Activated T-helper 1 cell treated with Interleukin-2 at 50 U/mL for 16 hours (primary cell): ENCODE measurements at regions not wholly inside any gene's neighbourhood (a gene's known extent, or its start where the extent isn't known, plus 50 kb on each side); places are given as distances from the start of the nearest gene placed in this dataset.

Experiments used
- DNase-seq: peaks from one replicate; pipeline ENCODE4 v3.0.0-alpha.2; 2020; ENCODE audit warnings: low read depth

DNA sequence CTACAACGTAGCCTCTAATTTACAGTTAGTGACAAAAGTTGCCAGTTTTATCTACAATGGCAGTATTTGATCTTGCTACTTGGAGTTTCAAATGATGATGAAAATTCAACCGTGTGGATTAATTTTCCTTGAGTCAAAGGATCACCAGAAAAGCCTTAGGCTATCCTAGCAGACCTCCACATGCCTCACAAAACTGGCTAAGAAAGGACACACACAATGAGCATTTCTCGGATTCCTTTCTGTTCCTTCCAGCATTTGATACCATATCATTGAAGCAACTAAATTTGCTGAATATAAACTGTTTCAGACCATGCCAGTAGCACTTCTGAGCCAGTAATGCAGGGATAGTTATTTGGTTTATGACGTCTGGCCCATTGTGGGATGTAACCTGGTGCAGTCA lies 587.4 kb upstream of the MDFIC2 start:
- DNase-seq = no peak

DNA sequence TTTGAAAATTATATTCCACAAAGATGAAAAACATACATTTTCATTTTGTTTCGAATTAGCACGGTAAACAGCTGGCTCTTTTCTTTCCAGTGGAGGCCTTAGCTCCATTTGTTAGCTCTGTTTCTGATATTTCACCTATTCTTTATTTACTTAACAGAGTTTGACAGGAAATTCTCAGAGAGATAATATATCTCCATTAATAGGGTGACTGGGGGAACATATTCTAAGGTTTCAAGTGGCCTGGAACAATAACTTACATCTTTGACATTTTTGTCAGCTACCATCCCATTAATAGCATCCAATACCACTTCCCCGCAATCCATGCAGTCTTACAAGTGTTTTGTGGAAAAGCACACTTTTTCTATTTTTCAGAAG lies 577.6 kb upstream of the MDFIC2 start:
- no peak for DNase-seq

DNA sequence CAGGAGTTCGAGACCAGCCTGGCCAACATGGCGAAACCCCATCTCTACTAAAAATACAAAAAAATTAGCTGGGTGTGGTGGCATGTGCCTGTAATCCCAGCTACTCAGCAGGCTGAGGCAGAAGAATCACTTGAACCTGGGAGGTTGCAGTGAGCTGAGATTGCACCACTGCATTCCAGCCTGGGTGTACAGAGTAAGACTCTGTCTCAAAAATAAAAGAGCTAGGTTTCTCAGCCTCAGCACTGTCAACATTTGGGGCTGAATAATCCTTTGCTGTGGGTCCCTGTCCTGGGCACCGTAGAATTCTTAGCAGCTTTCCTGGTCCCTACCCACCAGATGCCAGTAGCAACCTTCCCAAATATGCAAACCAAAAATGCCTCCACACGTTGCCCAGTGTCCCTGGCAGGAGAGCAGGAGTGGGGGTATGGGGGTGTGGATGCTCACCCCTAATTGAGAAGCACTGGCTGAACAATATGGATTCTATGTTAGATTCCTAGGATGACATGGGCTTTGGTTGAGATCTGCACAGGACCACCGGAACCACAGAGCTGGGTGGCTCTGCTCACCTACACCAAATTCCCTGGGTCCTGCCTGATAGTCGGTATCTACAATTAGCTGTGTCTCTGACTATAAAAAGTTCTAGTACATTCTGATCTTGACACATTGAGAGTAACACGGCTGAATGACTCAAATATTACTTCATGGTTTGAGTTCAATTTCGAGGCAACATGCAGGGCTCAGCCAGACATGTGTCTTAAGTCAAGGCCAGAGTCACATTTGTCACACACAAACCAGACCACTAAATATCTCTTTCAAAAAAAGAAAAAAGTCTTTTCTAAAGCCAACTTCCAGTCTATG lies 577.0 kb upstream of the MDFIC2 start:
- DNase-seq = no peak

DNA sequence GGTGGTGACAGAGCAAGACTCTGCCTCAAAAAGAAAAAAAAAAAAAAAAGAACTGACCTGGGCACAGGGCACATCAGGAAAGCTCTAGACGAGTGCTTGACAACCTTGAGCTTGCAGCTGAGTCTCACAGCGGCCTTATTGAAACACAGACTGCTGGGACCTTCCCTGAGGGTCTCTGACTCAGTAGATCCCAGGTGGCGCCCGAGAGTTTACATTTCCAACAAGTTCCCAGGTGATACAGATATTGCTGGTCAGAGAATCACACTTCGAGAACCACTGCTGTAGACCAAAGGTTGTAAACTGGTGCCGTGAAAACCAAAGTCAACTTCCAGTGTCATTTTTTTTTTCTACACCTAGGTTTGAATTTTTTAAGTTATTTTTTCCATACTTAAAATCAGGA lies 573.2 kb upstream of the MDFIC2 start:
- DNase-seq = no peak

DNA sequence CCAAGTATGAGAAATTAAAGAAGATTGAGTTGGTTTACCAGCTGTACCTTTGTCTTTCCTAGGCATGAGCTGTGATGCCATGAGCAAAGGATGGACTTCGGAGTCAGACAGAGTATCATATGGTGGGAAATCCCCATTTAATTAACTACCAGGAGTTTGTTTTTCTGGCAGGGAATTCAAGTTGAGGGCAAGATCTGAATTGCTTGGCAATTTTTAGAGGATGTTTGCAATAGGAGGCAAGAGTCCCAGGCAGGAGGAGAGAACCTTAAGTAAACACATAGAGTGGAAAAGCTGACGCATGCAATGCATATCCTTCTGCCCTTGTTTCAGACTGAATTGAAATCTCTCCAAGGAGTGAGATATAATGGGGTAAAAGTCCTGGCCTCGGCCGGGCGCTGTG lies 569.7 kb upstream of the MDFIC2 start:
- DNase-seq = no peak

DNA sequence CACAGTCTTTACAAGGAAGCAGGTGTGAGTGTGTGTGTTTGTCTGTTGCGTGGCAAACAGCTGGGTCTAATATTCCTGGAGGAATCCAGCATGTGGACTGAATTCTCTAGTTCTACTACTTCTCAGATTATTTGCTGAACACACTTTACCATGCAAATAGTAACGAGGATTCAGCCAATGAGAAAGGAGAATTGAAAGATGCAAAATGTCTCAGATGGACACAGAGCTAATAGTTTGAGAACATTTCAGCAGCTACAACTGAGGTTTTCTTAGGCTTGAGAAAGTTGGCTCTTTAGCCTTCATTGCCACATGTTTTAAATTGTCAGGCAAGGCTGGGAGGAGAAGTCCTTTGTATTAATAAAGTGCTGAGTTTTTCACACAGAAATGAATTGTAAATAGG lies 568.0 kb upstream of the MDFIC2 start:
- DNase-seq = no peak

DNA sequence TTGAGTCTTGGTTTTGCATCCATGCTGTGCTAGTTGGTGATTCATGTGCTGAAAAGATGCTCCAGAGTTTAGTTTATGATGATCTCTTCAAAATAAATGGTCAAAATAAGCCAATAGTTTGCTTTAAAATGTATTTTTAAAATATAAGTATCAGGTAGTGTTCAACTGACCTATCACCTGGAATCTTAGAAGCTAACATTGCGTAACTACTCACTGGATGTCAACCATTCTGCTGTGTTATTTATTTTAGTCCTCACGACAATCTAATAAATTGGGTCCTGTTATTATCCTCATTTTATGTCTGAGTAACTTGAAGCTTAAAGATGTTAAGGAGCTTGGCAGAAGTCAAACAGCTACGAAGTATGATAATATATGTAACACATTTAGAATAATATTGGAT lies 563.7 kb upstream of the MDFIC2 start:
- no peak for DNase-seq

DNA sequence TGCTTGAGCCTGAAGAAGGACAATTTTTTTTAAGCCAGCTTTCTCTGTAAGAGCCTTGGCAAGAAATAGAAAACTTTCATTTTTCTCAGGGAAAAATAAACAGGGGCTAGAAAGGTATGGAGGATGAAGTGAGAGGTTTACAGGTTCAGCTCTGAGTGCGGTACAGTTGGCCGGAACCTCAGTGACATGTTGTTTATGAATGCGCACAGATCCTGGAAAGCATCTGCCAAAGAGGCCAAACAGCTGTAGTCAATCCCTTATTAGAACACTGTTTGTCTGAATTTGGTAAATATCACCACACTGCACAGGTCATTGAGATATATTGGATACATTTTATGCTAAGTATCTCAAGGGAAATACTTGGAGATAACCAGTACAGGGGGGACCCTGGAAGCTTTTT lies 561.8 kb upstream of the MDFIC2 start:
- no peak for DNase-seq

DNA sequence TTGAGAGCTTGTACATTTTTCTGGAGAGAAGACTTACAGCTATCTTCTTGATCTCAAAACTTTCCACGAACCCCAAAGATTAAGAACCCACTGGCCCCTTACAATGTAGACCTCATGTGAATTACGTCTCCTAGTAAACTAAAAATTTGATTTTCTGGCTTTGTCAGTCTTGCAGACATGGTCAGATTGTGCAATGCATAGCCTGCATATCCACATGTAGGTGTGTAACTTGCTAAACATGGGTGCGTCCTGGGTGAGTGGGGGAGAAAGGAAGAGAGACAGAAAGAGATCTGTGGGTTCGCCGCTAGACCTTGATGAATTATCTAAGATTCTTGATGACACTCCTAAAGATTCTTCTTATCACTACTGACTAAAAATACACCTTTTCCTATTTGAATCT lies 561.2 kb upstream of the MDFIC2 start:
- DNase-seq = no peak

DNA sequence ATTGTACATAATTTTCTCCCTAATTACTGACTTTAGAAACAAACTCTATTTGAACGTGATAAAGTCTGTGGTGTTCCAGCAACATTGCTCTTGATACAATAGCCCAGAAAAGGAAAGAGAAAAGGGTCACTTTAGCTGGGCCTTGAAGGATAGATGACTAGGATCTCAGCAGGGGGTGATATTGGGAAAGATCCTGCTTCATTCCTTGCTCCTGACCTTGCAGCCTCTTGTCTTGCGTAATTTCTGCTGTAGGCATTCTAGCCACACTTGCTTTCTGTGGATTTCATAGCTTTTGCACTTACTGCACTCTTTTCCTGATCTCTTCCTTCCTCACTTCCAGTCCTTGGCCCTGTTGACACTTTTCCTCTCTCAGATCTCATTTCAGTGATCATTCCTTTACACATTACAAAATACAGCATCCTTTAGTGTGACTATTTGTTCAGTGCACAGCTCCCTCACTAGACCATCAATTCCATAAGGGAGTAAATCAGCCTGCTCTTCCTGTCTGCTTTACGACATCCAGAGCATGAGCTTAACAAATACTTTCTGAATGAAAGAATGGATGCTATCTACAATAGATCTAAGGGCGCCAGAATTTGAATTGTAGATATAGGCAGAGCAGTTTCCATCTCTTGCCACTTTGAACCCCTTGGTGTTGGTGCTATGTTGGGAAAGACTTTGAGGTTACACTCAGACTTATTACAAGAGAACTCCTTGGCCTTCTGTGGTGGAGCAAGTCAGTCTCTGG lies 559.6 kb upstream of the MDFIC2 start:
- DNase-seq = no peak

DNA sequence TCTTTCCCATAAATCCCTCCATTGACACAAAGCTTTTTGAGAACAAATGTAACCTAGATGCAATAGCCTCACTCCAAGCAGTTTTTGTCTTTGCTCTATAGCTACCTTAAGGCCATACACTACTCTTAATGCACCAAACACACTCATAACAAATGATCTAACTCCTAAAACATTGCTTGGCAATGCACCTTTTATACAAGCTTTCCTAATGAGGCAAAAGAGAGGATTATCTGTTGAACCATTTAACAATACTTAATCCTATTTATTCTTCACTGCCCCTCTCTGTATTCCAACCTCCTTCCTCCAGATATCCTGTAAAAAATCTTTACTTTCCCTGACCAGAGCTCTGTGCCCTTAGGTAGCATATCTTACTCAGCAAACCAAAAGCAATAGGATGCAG lies 558.1 kb upstream of the MDFIC2 start:
- no peak for DNase-seq

DNA sequence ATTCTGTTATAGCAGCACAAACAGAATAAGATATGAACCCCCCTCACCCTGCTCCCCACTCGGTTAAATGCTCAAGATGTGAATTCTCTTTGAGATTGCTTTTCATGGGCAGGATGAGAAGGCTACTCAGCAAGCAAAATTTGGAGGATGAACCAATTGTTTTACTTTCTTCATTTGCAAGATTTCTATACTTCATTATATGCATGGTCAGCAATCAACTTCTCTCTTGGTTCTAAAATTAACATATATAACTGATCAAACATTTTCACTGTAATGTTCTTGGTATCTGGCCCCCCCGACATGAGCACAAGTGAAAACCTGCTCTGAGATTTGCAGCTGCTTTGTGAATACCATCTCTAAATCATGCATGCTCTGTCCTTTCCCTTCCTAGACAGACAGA lies 556.1 kb upstream of the MDFIC2 start:
- DNase-seq = no peak

DNA sequence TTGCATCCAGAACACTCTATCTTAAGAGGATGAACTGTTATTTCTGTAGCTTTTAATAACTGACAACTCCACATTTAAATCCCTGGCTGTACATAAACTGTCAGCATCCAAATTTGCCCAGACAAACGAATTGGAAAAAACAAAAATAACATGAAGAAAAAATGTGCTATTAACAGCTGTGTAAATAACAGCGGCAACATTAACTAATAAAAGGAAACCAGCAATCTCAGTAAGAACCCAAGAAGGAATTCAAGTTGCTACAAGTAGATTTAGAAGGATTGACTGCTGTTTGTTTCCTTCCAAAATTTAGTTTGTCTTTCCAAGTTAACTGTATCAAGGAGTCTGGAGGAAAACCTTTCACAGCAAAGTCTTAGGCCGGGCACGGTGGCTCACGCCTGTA lies 550.6 kb upstream of the MDFIC2 start:
- DNase-seq = no peak

DNA sequence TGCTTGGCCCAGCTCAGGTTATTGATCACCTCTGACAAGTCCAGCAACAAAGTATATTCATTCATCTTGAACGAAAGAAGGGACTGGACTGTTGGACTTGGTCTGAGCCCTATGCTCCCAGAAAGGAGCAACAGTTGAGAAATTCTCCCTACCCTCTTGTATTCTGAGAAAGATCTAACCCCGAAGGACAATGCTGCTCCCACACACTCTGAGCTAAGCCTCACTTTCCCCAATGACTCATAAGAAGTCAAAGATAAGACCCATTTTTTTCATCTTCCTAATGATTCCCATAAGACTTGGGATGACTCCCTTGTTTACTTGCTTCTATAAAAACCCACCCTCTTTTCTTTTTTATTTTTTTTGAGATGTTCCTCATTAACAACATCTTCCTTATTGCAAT lies 549.4 kb upstream of the MDFIC2 start:
- DNase-seq = no peak

DNA sequence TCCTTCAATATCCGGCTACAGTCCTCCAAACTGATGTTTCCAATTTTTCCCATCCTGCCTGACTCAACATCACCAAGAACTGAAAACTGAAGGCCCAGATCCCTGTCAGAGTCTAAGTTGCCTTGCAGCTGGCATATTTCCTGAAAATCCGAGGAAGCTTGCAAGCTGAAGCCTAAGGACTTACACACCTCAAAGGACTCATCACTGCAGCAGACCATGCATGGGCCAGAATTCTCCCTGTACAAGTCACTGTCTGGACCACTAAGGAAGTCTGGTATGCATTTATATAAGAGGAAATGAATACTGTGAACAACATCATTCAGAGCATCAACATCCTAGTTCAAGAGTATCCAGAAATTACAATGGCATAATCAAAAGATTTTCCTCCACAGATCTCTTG lies 548.8 kb upstream of the MDFIC2 start:
- DNase-seq = no peak

DNA sequence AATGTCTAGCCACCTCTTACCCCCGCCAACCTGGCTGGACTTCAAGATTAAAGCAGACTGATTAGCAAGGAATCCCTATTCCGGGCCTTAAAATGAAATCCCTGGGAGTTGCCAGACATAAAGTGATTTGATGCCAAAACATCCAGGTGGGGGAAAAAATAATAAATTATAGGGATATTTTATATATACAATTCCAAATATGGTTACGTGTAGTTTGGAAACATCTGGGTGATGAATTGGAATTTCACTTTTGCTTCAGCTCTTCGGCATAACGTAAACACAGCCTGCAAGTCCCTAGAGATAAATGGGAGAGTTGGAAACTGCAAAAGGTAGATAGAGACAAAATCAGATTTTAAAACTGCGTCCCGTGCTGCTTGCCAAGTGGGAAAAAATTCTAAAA lies 545.5 kb upstream of the MDFIC2 start:
- no peak for DNase-seq

DNA sequence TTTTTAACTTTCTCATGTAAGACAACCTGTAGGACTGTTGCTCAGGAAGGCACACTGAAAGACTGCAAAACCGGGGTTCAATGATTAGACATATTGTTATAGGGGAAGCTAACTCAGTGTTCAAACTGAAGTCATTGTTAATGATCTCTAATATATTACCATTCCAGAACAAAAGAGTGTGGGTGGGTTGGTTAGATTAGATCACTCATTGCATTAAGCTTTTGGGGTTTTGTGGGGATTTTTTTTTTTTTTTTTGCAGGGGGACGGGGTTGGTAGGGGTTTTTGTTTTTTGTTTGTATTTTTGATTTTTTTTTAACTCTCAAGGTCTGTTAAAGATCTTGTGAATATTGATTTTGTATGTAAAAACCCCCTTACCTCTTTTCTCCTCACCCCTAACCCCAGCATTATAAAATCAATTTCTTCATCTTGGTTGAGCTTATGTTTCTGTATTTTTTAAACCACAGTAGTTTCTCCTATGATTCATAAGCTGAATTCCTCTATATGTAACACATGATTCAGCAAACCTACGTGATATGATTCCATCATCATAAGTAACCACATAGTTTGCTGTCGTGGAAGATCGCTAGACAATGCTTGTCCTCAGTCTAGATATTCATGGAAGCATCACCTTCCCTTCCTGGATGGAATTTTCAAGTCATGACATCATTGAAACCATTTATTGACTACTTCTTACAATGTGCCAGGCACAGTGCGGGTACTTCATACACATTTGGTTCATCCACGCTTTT lies 544.1 kb upstream of the MDFIC2 start:
- no peak for DNase-seq

DNA sequence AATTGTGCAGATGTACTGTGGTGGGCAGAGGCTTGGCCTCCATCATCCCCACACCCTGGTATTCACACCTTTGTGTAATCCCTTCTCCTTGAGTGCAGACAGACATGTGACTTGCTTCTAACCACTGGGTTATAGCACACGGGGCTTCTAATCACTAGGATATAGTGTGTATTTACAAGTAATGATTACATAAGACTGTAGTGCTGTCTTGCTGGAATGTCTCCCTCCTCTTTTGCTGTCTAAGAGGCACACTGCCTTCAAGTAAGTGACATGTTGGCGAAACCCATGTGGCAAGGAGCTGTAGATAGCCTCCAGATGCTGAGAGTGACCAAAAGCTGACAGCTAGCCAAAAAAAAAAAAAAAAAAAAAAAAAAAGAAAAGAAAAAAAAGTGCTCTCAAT lies 542.7 kb upstream of the MDFIC2 start:
- DNase-seq = no peak

DNA sequence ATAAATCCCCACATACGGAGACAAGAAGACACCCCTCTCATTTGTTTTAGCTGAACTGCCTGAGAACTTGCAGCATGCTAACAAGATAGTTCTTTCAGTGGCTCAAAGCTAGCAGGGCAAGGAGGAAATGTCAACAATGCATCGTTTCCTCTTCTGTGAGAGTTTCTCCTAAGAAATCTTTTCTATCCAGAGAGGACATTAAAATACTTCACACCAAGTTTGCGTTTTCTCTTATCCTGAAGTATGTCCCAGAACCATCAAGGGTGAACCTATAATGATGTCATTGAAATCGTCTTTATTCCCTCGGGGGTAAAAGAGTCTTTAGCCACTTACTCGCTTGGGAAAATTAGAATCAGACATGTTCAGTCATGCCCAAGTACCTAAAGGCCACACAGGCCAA lies 541.7 kb upstream of the MDFIC2 start:
- DNase-seq = no peak

DNA sequence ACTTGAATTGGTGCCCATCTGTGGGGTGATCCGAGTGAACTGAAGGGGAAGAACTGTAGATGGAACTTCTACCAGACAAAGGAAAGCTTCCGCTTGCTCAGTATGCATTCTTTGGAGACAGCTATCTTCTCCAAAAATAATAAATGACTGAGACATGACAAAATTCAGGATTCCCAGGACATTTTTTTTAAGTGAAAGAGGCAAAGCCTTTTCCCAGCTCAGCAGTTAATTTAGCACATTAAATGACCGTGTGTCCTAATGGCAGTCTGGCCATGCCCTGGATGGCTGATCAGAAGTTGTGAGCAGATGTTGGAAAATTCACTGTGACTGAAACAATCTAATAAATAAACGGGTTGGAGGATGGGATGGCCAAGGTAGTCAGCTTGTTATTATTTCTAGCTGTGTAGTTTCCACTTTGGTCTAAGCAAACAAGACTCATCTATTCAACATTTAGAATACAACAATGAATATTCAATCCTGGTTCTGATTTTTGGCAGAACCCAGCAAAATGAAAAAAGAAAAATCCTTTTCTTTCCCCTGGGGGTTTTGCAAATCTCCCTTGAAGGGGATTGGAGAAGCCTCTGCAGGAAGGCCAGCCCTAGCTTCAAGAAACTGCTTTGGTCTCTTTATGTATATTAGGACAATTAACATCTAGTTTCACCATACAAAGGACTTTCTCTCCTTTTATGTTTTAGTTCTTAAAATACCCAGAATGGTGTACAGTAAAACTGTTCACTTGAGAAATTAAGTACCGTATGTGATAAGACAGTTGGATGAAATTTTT lies 540.9 kb upstream of the MDFIC2 start:
- DNase-seq = no peak

DNA sequence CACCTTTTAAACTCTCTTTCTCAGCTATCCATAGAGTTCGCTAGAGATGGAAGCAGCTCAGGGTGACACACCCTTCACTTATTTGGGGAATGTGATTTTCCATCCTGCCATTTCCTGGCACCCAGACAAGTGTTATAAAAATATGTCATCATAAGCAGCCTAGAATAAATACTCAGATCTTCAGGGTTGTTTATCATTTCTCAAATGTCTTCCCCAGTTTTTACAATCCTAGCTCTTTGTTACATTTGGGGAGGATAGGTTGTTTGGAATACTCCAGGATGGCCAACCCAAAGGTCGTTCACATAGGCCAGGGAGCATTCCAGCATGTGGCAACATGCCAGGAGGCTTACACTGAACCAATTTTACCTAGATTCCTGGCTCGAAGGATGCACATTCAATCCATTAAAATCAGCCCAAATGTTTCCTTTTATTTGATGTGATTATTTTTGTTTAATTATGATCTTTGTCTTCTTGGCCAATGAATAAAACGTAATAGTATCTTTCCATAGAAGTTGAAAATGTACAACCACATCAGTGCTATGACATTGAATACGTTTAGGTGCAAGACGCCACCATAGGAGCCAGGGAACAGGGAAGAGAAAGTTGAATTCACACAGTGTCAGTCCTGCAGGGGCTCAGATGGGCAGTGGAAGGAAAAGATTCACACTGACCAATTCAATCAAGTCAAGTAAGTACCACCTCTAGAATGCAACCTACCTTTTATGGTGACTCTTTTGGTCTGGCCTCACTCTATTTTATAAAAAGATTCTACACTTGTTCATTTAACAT lies 537.7 kb upstream of the MDFIC2 start:
- DNase-seq = no peak
